ENCODE measurements at regions not wholly inside any gene's neighbourhood (a gene's known extent, or its start where the extent isn't known, plus 50 kb on each side); places are given as distances from the start of the nearest gene placed in this dataset.
"Not testable (repeated sequence)": the region's sequence is repeated elsewhere in the genome, so short reads cannot be mapped to it uniquely, and the experiment has no call there.

DNA sequence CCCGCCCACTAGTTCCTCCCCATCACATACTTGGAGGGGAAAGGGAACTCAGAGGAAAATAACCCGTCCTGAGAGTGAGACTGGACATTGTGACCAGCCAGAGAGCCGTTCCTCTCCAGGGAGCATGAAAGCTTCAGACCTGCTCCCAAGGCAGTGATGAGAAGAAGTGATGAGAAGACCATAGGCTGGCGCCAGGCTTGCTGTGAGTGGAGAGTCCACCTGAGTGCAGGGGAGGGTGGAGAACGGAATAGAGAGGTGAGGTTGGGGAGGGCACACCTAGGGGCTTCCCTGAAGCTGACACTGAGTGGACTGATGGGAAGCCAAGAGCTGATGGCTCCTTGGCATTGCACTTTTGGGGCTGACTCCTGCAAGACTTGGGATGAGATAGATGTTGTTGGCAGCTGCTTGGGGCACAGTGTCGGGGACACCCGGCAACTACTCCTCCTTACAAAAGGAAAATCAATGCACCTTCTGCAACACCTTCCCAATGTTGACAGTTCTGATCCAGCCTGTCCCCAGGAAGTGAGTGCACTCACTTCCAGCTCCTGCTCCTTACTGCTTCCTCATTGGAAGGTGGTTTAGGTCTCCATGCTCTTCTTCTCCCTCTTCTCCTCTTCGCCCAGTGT, 79.4 kb downstream of the EMX2 start:
- no peak overlapping the region for H3K4me3 ChIP-seq (ENCODE audit: low read depth, low read length)
- DNase-seq (ENCODE audit: low read depth) = no peak
- TF ChIP-seq, protein P1, sequence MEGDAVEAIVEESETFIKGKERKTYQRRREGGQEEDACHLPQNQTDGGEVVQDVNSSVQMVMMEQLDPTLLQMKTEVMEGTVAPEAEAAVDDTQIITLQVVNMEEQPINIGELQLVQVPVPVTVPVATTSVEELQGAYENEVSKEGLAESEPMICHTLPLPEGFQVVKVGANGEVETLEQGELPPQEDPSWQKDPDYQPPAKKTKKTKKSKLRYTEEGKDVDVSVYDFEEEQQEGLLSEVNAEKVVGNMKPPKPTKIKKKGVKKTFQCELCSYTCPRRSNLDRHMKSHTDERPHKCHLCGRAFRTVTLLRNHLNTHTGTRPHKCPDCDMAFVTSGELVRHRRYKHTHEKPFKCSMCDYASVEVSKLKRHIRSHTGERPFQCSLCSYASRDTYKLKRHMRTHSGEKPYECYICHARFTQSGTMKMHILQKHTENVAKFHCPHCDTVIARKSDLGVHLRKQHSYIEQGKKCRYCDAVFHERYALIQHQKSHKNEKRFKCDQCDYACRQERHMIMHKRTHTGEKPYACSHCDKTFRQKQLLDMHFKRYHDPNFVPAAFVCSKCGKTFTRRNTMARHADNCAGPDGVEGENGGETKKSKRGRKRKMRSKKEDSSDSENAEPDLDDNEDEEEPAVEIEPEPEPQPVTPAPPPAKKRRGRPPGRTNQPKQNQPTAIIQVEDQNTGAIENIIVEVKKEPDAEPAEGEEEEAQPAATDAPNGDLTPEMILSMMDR (IDR thresholded peaks at IDR 0.05; ENCODE audit: insufficient read depth, low read depth, low read length) = no peak

DNA sequence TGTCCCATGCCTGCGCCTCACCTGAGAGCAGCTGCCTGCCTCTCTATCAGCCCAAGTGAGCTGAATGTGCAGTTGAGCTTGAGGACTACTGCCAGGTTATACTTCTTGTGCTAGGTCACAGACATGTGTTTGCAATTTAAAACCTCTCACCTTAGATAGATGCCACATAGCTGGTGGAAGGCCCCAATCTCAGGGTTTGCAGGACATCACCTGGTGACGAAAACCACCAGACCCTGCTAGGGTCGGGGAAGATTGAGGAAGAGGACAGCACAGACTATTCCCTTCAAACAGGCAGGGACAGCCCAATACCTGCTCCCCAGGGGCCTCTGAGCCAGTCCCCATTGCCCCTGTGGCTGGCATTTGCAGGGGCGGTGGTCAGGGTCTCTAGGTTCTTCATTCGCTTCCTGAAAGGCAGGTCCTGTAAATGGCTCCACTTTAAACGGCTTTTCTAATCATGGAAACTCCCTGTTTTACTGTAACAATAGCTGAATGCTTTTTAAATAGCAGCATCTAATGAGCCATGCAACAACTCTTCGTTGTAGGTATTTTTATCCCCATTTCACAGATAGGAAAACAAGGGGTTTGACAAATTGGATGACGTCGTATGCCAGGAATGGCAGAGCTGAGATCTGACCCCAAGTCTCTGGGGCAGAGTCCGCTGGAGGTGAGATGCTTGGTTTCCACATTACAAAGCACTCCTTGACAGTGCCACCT, 80.1 kb downstream of the EMX2 start:
- no peak overlapping the region for H3K4me3 ChIP-seq (ENCODE audit: low read depth, low read length)
- DNase-seq (ENCODE audit: low read depth) = no peak
- TF ChIP-seq, protein P1 (IDR thresholded peaks at IDR 0.05; ENCODE audit: insufficient read depth, low read depth, low read length) = no peak

DNA sequence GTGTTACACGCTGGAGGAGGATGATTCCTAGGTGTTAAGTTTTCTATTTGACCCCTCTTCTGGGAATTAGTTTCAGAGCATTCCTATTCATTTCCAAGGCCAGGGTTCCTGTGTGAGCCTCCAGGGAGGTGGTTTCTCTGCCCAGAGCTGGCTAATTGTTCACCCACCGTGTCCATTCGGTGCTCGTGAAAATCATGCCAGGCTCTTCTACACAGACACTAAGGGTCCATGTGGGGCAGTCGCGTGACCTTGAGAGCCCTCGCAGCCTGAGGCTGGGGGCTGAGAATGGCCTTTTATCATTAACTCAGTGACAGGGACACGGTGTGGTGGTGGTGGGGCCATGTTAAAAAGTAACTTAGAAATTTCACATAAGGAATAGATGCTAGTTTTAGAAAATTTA, 83.7 kb downstream of the EMX2 start:
- H3K4me3 ChIP-seq (ENCODE audit: low read depth, low read length) = no peak overlapping the region
- no peak for DNase-seq (ENCODE audit: low read depth)
- TF ChIP-seq, protein P1 (IDR thresholded peaks at IDR 0.05; ENCODE audit: insufficient read depth, low read depth, low read length) = no peak

DNA sequence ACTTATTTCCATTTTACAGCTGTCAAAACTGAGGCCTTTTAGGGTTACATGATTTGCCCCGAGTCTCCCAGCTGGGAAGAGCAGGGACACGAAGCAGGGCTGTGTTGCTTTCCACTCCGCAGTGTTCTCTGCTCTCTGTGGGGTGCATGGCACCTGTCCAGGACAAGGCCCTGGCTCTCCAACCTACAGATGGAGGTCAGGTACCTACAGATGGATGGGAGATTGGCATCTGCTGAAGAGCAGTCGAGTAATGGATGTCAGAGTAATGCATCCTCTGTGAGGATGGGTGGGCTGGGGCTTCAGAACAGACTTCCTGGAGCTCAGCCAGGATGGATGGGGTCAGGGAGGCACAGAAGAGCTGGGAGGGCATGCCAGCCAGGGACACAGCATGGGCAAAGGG, 85.0 kb downstream of the EMX2 start:
- TF ChIP-seq, protein P1 (IDR thresholded peaks at IDR 0.05; ENCODE audit: insufficient read depth, low read depth, low read length) = no peak
- DNase-seq (ENCODE audit: low read depth) = no peak
- no peak overlapping the region for H3K4me3 ChIP-seq (ENCODE audit: low read depth, low read length)

DNA sequence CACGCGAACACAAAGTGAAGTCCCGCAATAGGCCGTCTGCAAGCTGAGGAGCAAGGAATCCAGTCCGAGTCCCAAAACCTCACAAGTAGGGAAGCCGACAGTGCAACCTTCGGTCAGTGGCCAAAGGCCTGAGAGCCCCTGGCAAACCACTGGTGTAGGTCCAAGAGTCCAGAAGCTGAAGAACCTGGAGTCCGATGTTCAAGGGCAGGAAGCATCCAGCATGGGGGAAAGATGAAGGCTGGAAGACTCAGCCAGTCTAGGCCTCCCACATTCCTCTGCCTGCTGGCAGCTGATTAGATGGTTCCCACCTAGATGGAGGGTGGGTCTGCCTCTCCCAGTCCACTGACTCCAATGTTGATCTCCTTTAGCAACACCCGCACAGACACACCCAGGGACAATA, 87.2 kb downstream of the EMX2 start:
- DNase-seq (ENCODE audit: low read depth); H3K4me3 ChIP-seq (ENCODE audit: low read depth, low read length): not testable (repeated sequence)

DNA sequence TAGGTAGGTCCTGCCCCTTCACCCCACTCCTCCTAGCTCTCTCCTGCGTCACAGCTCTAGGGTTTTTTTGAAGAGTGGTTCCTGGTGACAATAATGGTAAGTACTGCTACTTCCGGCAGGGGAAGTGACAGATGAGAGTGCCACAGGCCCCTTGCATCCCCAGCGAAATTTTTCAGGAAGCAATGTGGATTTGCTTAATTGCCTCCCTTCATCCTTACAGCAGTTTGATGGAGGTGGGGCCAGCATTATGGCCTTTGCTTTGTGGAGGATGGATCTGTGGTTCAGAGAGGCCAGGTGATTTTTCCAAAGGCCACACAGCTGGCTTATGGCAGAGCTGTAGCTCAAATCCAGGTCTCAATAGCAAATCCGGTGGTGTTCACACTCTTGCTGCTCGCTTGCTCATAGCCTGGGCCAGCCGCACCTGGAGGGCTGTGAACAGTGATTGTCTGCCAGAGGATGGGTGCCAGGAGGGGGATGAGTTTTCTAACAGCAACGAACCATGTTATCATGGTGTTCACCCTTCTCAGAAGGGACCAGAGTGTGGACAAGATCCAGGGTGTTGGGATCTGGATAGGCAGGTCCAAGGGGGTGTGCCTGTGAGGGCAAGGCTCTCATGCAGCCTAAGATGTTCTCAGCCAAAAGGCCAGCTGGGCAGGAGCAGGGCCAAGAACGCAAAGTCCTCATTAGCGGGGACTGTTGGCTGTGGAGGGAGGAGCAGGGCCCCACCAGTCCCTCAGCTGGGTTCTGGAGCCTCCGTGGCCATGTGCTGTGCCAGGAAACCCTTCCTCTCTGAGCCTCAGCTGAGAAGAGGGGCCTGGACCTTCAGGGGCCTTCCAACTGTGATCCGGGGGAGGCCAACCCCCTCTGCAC, 89.0 kb downstream of the EMX2 start:
- no peak for DNase-seq (ENCODE audit: low read depth)
- TF ChIP-seq, protein P1 (IDR thresholded peaks at IDR 0.05; ENCODE audit: insufficient read depth, low read depth, low read length) = no peak
- no peak overlapping the region for H3K4me3 ChIP-seq (ENCODE audit: low read depth, low read length)

DNA sequence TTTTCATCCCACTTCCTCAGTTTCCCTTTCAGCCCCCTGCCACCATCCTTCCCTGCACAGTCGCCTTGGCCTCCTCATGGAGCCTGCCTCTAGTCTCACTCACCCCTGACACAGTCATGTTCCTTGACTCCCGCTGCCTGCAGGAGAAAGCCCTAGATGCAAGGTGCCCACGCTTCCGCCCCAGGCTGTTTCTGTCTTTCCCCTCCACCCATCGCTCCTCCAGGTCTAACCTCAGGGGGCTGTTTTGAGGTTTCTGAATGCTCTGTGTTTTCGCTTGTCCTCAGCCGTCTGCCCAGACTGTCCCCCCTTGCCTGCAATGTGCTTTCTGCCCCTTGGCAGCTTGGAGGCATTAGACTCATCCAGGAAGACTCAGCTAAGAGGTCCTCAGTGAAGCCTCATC, 89.9 kb downstream of the EMX2 start:
- no peak overlapping the region for H3K4me3 ChIP-seq (ENCODE audit: low read depth, low read length)
- DNase-seq (ENCODE audit: low read depth) = no peak
- TF ChIP-seq, protein P1 (IDR thresholded peaks at IDR 0.05; ENCODE audit: insufficient read depth, low read depth, low read length) = no peak

Data from fibroblast of villous mesenchyme (primary cell).